ES-I3 (cell line): ENCODE measurements at regions not wholly inside any gene's neighbourhood (a gene's known extent, or its start where the extent isn't known, plus 50 kb on each side); places are given as distances from the start of the nearest gene placed in this dataset.

Experiments
- H3K36me3 ChIP-seq: 2 replicates; pipeline ENCODE4 v1.6.1; 2013; ENCODE audit warnings: mild to moderate bottlenecking, low read length, control low read depth, moderate library complexity; ENCODE audit not compliant: insufficient read depth
- H3K4me1 ChIP-seq: 2 replicates; pipeline ENCODE4 v1.6.1; 2013; ENCODE audit warnings: mild to moderate bottlenecking, control low read depth, low read length; ENCODE audit not compliant: insufficient read depth
- H3K9ac ChIP-seq: 2 replicates; pipeline ENCODE4 v1.6.1; 2013; ENCODE audit warnings: low read depth, mild to moderate bottlenecking, low read length, moderate library complexity
- H3K9me3 ChIP-seq: 2 replicates; pipeline ENCODE4 v1.6.1; 2013; ENCODE audit warnings: mild to moderate bottlenecking, low read length, moderate library complexity; ENCODE audit not compliant: control insufficient read depth, insufficient read depth

GRCh38 chr2:176516051-176516602 lies 246.9 kb downstream of the MTX2 start:
- H3K9ac ChIP-seq: no peak overlapping the region
- no peaks in the 10 kb centered on the region for H3K4me1 ChIP-seq
- no peaks in the 10 kb centered on the region for H3K36me3 ChIP-seq
- no peaks in the 10 kb centered on the region for H3K9me3 ChIP-seq

GRCh38 chr2:176518823-176519222 lies 249.6 kb downstream of the MTX2 start:
- Histone ChIP-seq H3K9me3 (no peaks in the 10 kb centered on the region), H3K9ac (no peak overlapping the region), H3K4me1 (no peaks in the 10 kb centered on the region), H3K36me3 (no peaks in the 10 kb centered on the region)

GRCh38 chr2:176521878-176522670 lies 252.8 kb downstream of the MTX2 start:
- Histone ChIP-seq H3K36me3 (no peaks in the 10 kb centered on the region), H3K9ac (no peak overlapping the region), H3K9me3 (no peaks in the 10 kb centered on the region), H3K4me1 (no peaks in the 10 kb centered on the region)

GRCh38 chr2:176525086-176525485 lies 255.8 kb downstream of the MTX2 start:
- no peaks in the 10 kb centered on the region for H3K36me3 ChIP-seq
- no peaks in the 10 kb centered on the region for H3K4me1 ChIP-seq
- H3K9me3 ChIP-seq: no peaks in the 10 kb centered on the region
- H3K9ac ChIP-seq: no peak overlapping the region

GRCh38 chr2:176526995-176527901 lies 258.0 kb downstream of the MTX2 start:
- no peaks in the 10 kb centered on the region for H3K4me1 ChIP-seq
- no peak overlapping the region for H3K9ac ChIP-seq
- H3K36me3 ChIP-seq: no peaks in the 10 kb centered on the region
- no peaks in the 10 kb centered on the region for H3K9me3 ChIP-seq

GRCh38 chr2:176531608-176532007 lies 262.4 kb downstream of the MTX2 start:
- H3K4me1 ChIP-seq: peaks cover 8% of the 10 kb centered on the region; the same call in 1 of the 2 replicates
- H3K36me3 ChIP-seq: no peaks in the 10 kb centered on the region
- no peak overlapping the region for H3K9ac ChIP-seq
- H3K9me3 ChIP-seq: no peaks in the 10 kb centered on the region

GRCh38 chr2:176533505-176534193 lies 264.4 kb downstream of the MTX2 start:
- H3K9ac ChIP-seq: no peak overlapping the region
- H3K36me3 ChIP-seq: no peaks in the 10 kb centered on the region
- H3K4me1 ChIP-seq: peaks cover 8% of the 10 kb centered on the region; the same call in 1 of the 2 replicates
- H3K9me3 ChIP-seq: no peaks in the 10 kb centered on the region

GRCh38 chr2:176534798-176535466 lies 265.7 kb downstream of the MTX2 start:
- H3K4me1 ChIP-seq: peaks cover 8% of the 10 kb centered on the region; the same call in 1 of the 2 replicates
- no peaks in the 10 kb centered on the region for H3K36me3 ChIP-seq
- H3K9ac ChIP-seq: no peak overlapping the region
- no peaks in the 10 kb centered on the region for H3K9me3 ChIP-seq

- H3K4me1 ChIP-seq: peaks cover 8% of the 10 kb centered on the region; the same call in 1 of the 2 replicates
- H3K36me3 ChIP-seq: no peaks in the 10 kb centered on the region
- H3K9ac ChIP-seq: no peak overlapping the region
- H3K9me3 ChIP-seq: no peaks in the 10 kb centered on the region
Measured at GRCh38 chr2:176535467-176536113, 266.3 kb downstream of the MTX2 start.

GRCh38 chr2:176536439-176537133 lies 267.3 kb downstream of the MTX2 start:
- no peak overlapping the region for H3K9ac ChIP-seq
- H3K4me1 ChIP-seq: peaks cover 8% of the 10 kb centered on the region; the same call in 1 of the 2 replicates
- no peaks in the 10 kb centered on the region for H3K9me3 ChIP-seq
- H3K36me3 ChIP-seq: no peaks in the 10 kb centered on the region

GRCh38 chr2:176537932-176538331 lies 268.7 kb downstream of the MTX2 start:
- H3K9ac ChIP-seq: no peak overlapping the region
- peaks cover 8% of the 10 kb centered on the region; the same call in 1 of the 2 replicates for H3K4me1 ChIP-seq
- H3K36me3 ChIP-seq: no peaks in the 10 kb centered on the region
- no peaks in the 10 kb centered on the region for H3K9me3 ChIP-seq

- H3K9ac ChIP-seq: no peak overlapping the region
- peaks cover 4% of the 10 kb centered on the region; the same call in 1 of the 2 replicates for H3K4me1 ChIP-seq
- no peaks in the 10 kb centered on the region for H3K36me3 ChIP-seq
- H3K9me3 ChIP-seq: no peaks in the 10 kb centered on the region
Measured at GRCh38 chr2:176540995-176541394, 271.8 kb downstream of the MTX2 start.

- no peaks in the 10 kb centered on the region for H3K9me3 ChIP-seq
- peaks cover 4% of the 10 kb centered on the region; the same call in 1 of the 2 replicates for H3K4me1 ChIP-seq
- H3K9ac ChIP-seq: no peak overlapping the region
- H3K36me3 ChIP-seq: no peaks in the 10 kb centered on the region
Measured at GRCh38 chr2:176542476-176542875, 273.2 kb downstream of the MTX2 start.
